Fibroblast of the aortic adventitia (primary cell): ENCODE measurements at regions not wholly inside any gene's neighbourhood (a gene's known extent, or its start where the extent isn't known, plus 50 kb on each side); places are given as distances from the start of the nearest gene placed in this dataset.

Experiments
- DNase-seq: peaks from one replicate; pipeline ENCODE4 v3.0.0-alpha.2; 2010; ENCODE audit warnings: low read depth
- H3K4me3 ChIP-seq: 2 replicates; pipeline ENCODE4 v1.5.1; 2011; ENCODE audit warnings: low read depth, mild to moderate bottlenecking, control low read depth, low read length, moderate library complexity
- TF ChIP-seq, protein P1 (sequence below): IDR thresholded peaks from 2 replicates; pipeline ENCODE4 v1.5.1; 2011; ENCODE audit warnings: mild to moderate bottlenecking, low read length, control low read depth, inconsistent platforms; ENCODE audit not compliant: insufficient read depth

DNA sequence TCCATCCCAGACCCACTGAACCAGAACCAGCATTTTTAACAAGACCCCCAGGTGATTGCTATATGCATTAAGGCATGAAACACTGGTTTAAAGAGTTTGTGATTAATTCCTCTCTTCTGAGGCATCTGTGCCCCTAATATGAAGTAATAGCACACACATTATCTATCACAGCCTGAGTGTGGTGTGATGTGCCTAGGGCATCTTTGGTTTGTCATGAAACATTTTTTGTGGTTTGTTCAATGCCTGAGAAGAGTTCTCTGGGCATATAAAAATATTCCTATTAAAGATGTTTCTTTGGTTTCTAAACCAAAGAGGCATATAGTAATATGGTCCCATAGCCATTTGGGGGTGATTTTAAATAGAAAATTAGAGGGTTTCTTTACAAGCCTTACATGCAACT, 221.7 kb upstream of the SPOPL start:
- no peak for DNase-seq
- H3K4me3 ChIP-seq, result no peak overlapping the region
- TF ChIP-seq, protein P1, sequence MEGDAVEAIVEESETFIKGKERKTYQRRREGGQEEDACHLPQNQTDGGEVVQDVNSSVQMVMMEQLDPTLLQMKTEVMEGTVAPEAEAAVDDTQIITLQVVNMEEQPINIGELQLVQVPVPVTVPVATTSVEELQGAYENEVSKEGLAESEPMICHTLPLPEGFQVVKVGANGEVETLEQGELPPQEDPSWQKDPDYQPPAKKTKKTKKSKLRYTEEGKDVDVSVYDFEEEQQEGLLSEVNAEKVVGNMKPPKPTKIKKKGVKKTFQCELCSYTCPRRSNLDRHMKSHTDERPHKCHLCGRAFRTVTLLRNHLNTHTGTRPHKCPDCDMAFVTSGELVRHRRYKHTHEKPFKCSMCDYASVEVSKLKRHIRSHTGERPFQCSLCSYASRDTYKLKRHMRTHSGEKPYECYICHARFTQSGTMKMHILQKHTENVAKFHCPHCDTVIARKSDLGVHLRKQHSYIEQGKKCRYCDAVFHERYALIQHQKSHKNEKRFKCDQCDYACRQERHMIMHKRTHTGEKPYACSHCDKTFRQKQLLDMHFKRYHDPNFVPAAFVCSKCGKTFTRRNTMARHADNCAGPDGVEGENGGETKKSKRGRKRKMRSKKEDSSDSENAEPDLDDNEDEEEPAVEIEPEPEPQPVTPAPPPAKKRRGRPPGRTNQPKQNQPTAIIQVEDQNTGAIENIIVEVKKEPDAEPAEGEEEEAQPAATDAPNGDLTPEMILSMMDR, result no peak

DNA sequence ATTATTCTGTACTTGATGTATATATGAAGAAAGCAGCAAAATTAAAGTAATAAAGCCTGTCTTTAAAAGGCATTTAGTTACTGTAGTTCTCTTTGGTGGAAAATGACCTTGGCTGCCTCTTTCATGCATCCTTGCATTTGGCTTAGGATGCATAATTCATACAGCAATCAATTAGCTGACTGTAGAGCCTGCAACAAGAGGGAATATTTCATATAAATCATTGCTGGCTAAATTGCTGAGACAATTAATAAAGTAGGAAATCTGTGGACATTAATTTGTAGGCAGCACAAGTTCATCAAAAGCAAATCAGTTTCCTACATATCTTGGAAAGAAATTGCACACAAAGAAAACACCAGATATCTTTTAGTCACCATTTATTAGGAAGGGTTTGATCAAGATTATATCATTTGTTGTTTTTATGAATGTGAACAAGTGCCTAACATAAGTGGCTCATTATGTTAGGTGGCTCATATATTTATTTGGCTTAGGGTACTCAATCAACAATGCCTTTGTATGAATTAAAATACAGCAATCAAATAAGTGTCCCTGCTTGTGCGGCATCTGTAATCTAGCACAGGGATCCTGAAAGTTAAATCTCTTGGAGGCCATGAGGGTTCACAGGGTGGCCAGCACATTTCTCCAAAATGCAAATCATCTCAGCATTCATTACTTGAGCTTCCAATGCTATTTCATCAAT, 220.4 kb upstream of the SPOPL start:
- DNase-seq, result no peak
- no peak overlapping the region for H3K4me3 ChIP-seq
- TF ChIP-seq, protein P1, result no peak

DNA sequence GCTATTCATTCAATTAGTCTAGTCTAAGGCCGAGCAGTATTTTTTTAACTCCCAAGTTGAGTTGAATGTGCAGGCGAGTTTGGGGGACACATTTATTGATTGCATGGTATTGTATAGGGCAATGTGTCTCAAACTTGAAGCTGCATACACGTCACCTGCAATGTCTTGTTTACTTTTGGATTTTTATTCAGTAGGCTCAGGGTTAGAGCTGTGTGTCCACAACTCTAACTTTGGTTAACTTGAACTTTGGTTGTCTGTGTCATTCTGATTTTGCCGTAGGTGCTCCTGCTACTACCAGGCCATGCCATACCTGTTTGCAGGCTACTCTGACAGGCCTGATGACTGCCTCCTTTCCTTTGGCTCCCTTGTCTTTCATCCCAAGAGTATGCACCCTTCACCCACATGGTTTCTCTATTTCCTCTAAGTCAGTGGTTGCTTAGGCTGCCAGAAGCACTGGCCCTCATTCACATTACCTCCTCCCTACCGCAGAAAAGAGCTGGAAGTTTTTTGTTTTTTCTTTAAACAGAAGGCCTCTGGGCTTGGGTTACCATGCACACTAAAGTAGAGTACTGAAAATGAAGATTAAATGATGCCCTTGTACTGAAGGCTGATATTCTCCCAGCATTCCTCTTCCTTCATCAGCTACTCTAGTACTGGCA, 219.4 kb upstream of the SPOPL start:
- DNase-seq, result no peak
- H3K4me3 ChIP-seq, result no peak overlapping the region
- TF ChIP-seq, protein P1, result no peak

DNA sequence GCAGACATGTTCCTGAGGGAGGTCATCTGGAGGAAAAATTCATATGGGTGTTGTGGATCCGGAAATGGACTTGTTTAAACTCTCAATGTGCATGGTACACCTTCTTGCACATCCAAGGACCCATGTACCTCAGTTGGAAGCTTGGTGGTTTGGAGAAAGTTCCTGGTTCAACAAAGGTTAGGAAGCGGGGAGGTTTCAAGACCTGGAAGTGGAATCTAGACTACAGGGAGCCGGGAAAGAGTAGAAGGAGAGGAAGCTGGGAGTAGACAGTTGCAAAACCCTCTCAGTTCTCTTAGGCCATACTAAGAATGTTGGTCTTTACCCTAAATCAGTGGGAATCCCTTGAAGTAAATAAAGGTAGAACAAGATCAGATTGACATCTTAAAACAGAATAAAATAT, 209.8 kb upstream of the SPOPL start:
- H3K4me3 ChIP-seq, result no peak overlapping the region
- TF ChIP-seq, protein P1, result no peak
- no peak for DNase-seq

DNA sequence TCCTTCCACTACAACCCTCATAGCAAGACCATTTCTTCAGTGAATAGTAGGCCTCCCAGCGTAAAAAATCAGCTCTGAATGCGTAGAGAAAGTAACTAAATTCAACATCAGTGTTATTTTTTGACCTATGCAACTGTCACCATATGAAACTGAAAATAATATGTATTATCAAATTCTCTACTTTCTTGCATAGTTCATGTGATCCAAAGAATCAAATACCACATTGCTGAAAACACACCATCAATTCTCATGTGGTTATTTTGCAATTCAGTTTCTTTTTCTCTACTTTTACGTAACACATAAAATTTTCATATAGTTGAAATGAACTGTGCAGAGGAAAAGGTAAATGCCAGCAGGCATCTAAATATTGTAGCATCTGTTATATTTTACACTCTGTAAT, 208.5 kb upstream of the SPOPL start:
- TF ChIP-seq, protein P1, result no peak
- DNase-seq, result no peak
- H3K4me3 ChIP-seq, result no peak overlapping the region

DNA sequence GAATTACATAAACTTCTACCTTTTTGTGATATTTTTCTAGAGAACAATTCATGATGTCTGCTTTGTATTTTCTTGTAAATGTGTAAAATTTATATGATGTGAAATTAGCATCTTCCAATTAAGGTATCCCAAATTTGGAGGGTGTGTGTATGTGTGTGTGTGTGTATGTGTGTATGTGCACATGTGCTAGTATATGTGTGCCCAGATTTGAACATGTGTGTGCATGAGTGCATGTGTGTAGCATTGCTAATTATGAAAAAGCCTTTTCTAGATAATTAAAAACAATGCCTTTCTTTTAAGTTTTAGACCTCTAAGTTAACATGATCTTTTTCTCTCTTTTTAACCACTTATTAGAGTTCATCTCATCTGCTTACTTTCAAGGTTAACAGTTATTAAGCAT, 208.0 kb upstream of the SPOPL start:
- DNase-seq, result no peak
- TF ChIP-seq, protein P1, result no peak
- no peak overlapping the region for H3K4me3 ChIP-seq

DNA sequence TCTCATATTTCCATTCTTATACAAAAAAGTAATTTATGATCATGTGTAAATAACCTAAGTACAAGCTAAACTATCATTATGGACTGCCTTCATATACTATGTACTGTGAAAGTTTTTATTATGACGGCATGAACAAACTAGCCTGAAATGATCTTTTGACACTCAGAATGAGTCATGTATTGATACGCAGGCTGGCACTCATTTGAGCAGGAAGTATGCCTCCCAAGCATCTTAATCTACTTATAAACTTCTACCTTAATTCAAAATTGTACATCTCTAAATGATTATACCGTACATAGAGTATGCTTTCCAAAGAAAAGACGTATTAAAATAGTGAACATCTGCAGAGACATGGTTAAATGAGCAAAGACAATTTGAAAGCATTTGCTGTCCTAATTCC, 207.1 kb upstream of the SPOPL start:
- no peak for DNase-seq
- TF ChIP-seq, protein P1, result no peak

More for the DNA sequence above, 207.1 kb upstream of the SPOPL start:
- H3K4me3 ChIP-seq, result no peak overlapping the region
